IgD-negative memory B cell (primary cell): ENCODE measurements at regions not wholly inside any gene's neighbourhood (a gene's known extent, or its start where the extent isn't known, plus 50 kb on each side); places are given as distances from the start of the nearest gene placed in this dataset.

Experiments used
- H3K27ac Mint-ChIP-seq, 3 donors: one replicate each; pipeline ENCODE4 v1.8.0; 2020 to 2022; ENCODE audit warnings: mild to moderate bottlenecking in 3 of 3, mixed read lengths in 3 of 3, moderate library complexity in 1 of 3
- H3K27me3 Mint-ChIP-seq: one replicate; pipeline ENCODE4 v1.8.0; 2021; ENCODE audit warnings: mixed read lengths
- H3K36me3 Mint-ChIP-seq: one replicate; pipeline ENCODE4 v1.8.0; 2020; ENCODE audit warnings: mild to moderate bottlenecking, mixed read lengths
- H3K4me1 Mint-ChIP-seq, 3 donors: one replicate each; pipeline ENCODE4 v1.8.0; 2020 to 2022; ENCODE audit warnings: mixed read lengths in 3 of 3, mild to moderate bottlenecking in 1 of 3
- H3K4me3 Mint-ChIP-seq, 4 donors: one replicate each; pipeline ENCODE4 v1.8.0; 2020 to 2022; ENCODE audit warnings: mild to moderate bottlenecking in 4 of 4, mixed read lengths in 4 of 4, moderate library complexity in 3 of 4
- H3K9me3 Mint-ChIP-seq, 3 donors: one replicate each; pipeline ENCODE4 v1.8.0; 2020 to 2021; ENCODE audit warnings: mixed read lengths in 3 of 3, mild to moderate bottlenecking in 1 of 3

GRCh38 chr20:6468423-6469116 lies 298.9 kb upstream of the BMP2 start:
- Mint-ChIP-seq H3K4me1 (peaks cover 0 to 2% (median 0%) of the 10 kb centered on the region in 3 donors), H3K27ac (no peak overlapping the region), H3K4me3 (no peak overlapping the region), H3K9me3 (peaks cover 2 to 9% (median 2%) of the 10 kb centered on the region in 3 donors), H3K36me3 (no peaks in the 10 kb centered on the region), H3K27me3 (no peaks in the 10 kb centered on the region)

- Mint-ChIP-seq H3K36me3 (no peaks in the 10 kb centered on the region), H3K4me1 (peaks cover 0 to 2% (median 0%) of the 10 kb centered on the region in 3 donors), H3K4me3 (no peak overlapping the region), H3K9me3 (peaks cover 2 to 9% (median 2%) of the 10 kb centered on the region in 3 donors), H3K27ac (no peak overlapping the region), H3K27me3 (no peaks in the 10 kb centered on the region)
Measured at GRCh38 chr20:6467562-6467961, 299.9 kb upstream of the BMP2 start.

- H3K36me3 Mint-ChIP-seq, result no peaks in the 10 kb centered on the region
- peaks cover 2 to 9% (median 2%) of the 10 kb centered on the region in 3 donors for H3K9me3 Mint-ChIP-seq
- H3K4me1 Mint-ChIP-seq, result peaks cover 0 to 2% (median 0%) of the 10 kb centered on the region in 3 donors
- no peak overlapping the region for H3K4me3 Mint-ChIP-seq
- no peaks in the 10 kb centered on the region for H3K27me3 Mint-ChIP-seq
- no peak overlapping the region for H3K27ac Mint-ChIP-seq
Measured at GRCh38 chr20:6466075-6466810, 301.2 kb upstream of the BMP2 start.

- Mint-ChIP-seq H3K4me3 (no peak overlapping the region), H3K27me3 (no peaks in the 10 kb centered on the region), H3K36me3 (no peaks in the 10 kb centered on the region), H3K4me1 (no peaks in the 10 kb centered on the region), H3K27ac (no peak overlapping the region), H3K9me3 (peaks cover 3 to 17% (median 5%) of the 10 kb centered on the region in 3 donors)
Measured at GRCh38 chr20:6450841-6451240, 316.6 kb upstream of the BMP2 start.

- no peaks in the 10 kb centered on the region for H3K36me3 Mint-ChIP-seq
- no peaks in the 10 kb centered on the region for H3K27me3 Mint-ChIP-seq
- H3K4me3 Mint-ChIP-seq, result no peak overlapping the region
- no peak overlapping the region for H3K27ac Mint-ChIP-seq
- H3K4me1 Mint-ChIP-seq, result no peaks in the 10 kb centered on the region
- peaks cover 2 to 7% (median 5%) of the 10 kb centered on the region in 3 donors for H3K9me3 Mint-ChIP-seq
Measured at GRCh38 chr20:6440443-6440799, 317.6 kb upstream of the FERMT1 start.

GRCh38 chr20:6439737-6440442 lies 317.1 kb upstream of the FERMT1 start:
- Mint-ChIP-seq H3K27me3 (no peaks in the 10 kb centered on the region), H3K27ac (no peak overlapping the region), H3K4me3 (no peak overlapping the region), H3K4me1 (no peaks in the 10 kb centered on the region), H3K9me3 (peaks cover 2 to 7% (median 5%) of the 10 kb centered on the region in 3 donors), H3K36me3 (no peaks in the 10 kb centered on the region)

- Mint-ChIP-seq H3K4me1 (no peaks in the 10 kb centered on the region), H3K9me3 (peaks cover 2 to 8% (median 7%) of the 10 kb centered on the region in 3 donors), H3K4me3 (no peak overlapping the region), H3K36me3 (no peaks in the 10 kb centered on the region), H3K27ac (no peak overlapping the region), H3K27me3 (no peaks in the 10 kb centered on the region)
Measured at GRCh38 chr20:6434131-6434530, 311.3 kb upstream of the FERMT1 start.

GRCh38 chr20:6430381-6430780 lies 307.6 kb upstream of the FERMT1 start:
- H3K4me3 Mint-ChIP-seq, result no peak overlapping the region
- peaks cover 0 to 6% (median 5%) of the 10 kb centered on the region in 3 donors for H3K9me3 Mint-ChIP-seq
- no peaks in the 10 kb centered on the region for H3K36me3 Mint-ChIP-seq
- no peaks in the 10 kb centered on the region for H3K27me3 Mint-ChIP-seq
- no peaks in the 10 kb centered on the region for H3K4me1 Mint-ChIP-seq
- no peak overlapping the region for H3K27ac Mint-ChIP-seq

- no peak overlapping the region for H3K4me3 Mint-ChIP-seq
Measured at GRCh38 chr20:6426287-6426891, 303.6 kb upstream of the FERMT1 start.

GRCh38 chr20:6421321-6422248 lies 298.8 kb upstream of the FERMT1 start:
- peaks cover 0 to 1% (median 0%) of the 10 kb centered on the region in 3 donors for H3K9me3 Mint-ChIP-seq
- no peak overlapping the region for H3K4me3 Mint-ChIP-seq
- no peaks in the 10 kb centered on the region for H3K36me3 Mint-ChIP-seq
- peak overlapping the region in 1 of 3 donors; percentile 89 for H3K27ac Mint-ChIP-seq
- no peaks in the 10 kb centered on the region for H3K4me1 Mint-ChIP-seq
- H3K27me3 Mint-ChIP-seq, result no peaks in the 10 kb centered on the region

More at GRCh38 chr20:6426287-6426891, 303.6 kb upstream of the FERMT1 start:
- Mint-ChIP-seq H3K9me3 (peaks cover 0 to 6% (median 3%) of the 10 kb centered on the region in 3 donors), H3K27me3 (no peaks in the 10 kb centered on the region), H3K36me3 (no peaks in the 10 kb centered on the region), H3K27ac (no peak overlapping the region), H3K4me1 (no peaks in the 10 kb centered on the region)

GRCh38 chr20:6420336-6420735 lies 297.5 kb upstream of the FERMT1 start:
- Mint-ChIP-seq H3K27ac (no peak overlapping the region), H3K9me3 (peaks cover 0 to 1% (median 0%) of the 10 kb centered on the region in 3 donors), H3K36me3 (no peaks in the 10 kb centered on the region), H3K4me1 (no peaks in the 10 kb centered on the region), H3K27me3 (no peaks in the 10 kb centered on the region), H3K4me3 (no peak overlapping the region)

GRCh38 chr20:6418732-6419131 lies 295.9 kb upstream of the FERMT1 start:
- H3K4me3 Mint-ChIP-seq, result no peak overlapping the region
- peaks cover 0 to 1% (median 0%) of the 10 kb centered on the region in 3 donors for H3K9me3 Mint-ChIP-seq
- H3K4me1 Mint-ChIP-seq, result no peaks in the 10 kb centered on the region
- no peaks in the 10 kb centered on the region for H3K36me3 Mint-ChIP-seq
- no peak overlapping the region for H3K27ac Mint-ChIP-seq
- no peaks in the 10 kb centered on the region for H3K27me3 Mint-ChIP-seq

GRCh38 chr20:6416371-6416770 lies 293.5 kb upstream of the FERMT1 start:
- Mint-ChIP-seq H3K4me1 (no peaks in the 10 kb centered on the region), H3K9me3 (peaks cover 0 to 1% (median 0%) of the 10 kb centered on the region in 3 donors), H3K27ac (no peak overlapping the region), H3K27me3 (no peaks in the 10 kb centered on the region), H3K4me3 (no peak overlapping the region), H3K36me3 (no peaks in the 10 kb centered on the region)

- H3K9me3 Mint-ChIP-seq, result no peaks in the 10 kb centered on the region
- H3K27me3 Mint-ChIP-seq, result no peaks in the 10 kb centered on the region
- H3K4me1 Mint-ChIP-seq, result no peaks in the 10 kb centered on the region
- H3K4me3 Mint-ChIP-seq, result no peak overlapping the region
- H3K27ac Mint-ChIP-seq, result no peak overlapping the region
- no peaks in the 10 kb centered on the region for H3K36me3 Mint-ChIP-seq
Measured at GRCh38 chr20:6411651-6412050, 288.8 kb upstream of the FERMT1 start.
